ENCODE measurements at regions not wholly inside any gene's neighbourhood (a gene's known extent, or its start where the extent isn't known, plus 50 kb on each side); places are given as distances from the start of the nearest gene placed in this dataset.

DNA sequence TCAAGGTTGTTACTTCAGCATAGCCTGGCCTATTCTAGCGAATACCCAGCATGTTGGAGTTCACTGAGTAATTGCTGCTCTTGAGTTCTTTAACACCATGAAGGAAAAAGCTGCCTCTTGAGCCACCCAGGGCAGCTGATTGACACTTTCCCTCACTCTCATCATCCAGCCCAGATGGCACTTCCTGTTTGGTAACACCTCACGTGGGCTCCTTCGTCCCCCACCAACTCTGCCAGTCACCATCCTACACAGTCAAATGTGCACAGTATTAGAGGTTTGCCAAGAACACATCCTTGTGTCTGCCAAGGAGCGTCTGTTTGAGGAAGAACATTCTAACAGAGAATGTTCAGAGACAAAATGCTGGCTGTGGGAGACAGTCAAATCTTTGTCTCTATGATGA, 266.3 kb downstream of the RPLP1 start:
- DNase-seq: no peak

DNA sequence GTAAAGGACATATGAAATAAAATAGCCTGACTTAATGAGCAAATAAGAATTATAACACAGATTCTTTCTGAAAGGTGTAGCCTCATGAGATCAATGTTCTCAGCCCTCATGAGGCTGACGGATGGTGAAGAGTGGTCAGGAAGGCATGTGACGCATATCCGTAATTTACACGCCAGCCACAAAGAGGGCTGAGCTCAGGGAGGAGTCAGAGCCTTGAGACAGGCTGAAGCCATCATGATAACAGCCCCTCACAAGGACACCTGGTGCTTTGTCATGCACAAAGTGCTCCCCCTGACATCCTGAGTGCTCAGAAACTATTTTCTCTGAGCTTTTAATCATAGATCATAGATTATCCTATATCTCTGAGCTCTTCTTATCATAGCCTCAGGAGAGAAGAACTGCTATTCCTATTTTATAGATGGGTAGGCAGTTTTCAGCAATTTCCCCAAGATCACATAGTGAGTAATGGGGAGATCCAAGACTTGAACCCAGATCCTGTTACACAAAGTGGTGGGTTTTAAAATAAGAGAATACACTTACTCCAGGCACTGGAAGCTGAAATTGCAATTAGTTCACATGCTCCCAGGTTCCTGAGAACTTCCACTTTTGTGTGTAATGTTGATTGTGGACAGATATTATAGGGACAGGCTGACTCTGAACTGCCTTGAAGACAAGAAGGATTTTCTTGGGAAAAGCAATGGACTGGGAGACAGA, 267.1 kb downstream of the RPLP1 start:
- DNase-seq: no peak

DNA sequence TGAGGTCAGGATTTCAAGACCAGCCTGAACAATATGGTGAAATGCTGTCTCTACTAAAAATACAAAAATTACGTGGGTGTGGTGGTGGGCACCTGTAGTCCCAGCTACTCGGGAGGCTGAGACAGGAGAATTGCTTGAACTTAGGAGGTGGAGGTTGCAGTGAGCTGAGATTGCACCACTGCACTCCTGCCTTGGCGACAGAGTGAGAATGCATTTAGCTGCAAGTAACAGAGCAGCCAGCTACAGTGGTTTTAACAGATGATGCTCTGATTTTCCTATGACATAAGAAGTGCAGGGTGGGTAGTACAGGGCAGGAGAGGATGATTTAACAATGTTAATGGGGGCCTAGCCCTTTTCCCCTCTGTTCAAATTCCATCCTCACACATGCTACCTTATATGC, 267.9 kb downstream of the RPLP1 start:
- DNase-seq: no peak

DNA sequence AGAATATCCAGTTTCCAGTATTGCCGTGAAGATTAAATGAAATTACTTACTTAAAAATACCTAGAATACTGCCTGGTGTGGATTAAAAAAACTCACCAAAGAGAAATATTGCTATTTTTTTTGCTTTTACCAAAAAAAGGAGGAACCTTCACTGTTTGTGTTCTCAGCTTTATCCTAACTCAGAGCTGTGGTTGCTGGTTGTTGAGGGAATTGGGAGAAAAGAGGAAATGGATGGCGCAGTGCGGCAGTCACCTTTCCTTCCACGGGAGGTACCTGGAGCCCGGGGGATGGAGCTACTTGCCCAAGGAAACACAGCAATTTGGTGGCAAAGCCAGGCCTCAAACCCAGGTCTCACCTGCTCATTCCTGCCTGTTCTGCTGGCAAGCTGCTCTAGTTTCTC, 270.3 kb downstream of the RPLP1 start:
- DNase-seq: no peak

DNA sequence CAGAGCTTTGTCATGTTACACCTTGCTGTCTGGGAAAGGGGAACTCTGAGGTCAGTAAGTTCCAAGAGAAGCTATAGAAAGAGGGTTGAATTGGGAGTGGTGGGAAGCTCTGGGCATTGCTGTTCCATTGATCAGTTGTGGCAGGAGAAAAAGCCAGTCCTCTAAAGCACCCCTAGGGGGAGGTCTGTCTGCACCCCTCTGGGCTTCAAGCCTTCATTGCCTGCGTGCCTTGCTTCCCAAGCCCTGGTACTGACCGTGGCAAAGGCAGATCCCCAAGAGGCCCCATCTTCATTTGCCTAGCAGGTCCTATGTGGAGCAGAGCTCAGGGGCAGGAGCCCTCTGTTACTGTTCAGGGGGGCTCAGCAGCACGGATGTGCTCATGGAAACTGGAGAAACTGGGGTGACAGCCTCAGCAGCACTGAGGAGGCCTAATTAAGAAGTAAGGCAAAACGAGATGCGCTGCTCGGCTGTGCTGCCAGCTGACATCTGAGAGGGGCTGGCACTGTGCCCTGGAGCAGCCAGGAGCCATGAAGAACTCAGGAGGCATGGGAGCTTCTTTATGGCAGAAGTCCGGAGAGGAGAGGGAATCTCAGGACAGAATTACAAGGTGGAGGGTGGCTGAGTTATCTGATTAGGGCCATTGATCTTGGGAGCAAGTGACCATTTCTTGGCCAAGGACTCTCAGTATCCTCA, 270.9 kb downstream of the RPLP1 start:
- DNase-seq: no peak

DNA sequence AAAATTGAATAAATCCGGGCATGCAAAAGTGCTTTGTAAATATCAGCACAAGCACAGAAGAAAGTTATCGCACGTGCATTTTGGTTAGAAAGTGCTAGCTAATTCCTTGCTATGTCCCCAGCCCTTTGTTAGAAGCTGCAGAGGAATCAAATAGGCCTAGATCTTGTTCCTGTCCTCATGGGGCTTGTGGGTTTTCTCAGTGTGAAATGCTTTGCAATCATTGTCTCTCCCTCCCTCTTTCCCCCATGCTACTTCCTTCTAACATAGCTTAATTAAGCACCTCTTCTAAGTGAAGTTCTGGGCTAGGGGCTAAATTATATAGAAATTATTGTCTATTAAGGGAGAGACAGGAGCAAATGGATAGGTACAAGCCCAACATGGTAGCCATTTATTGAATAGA, 271.7 kb downstream of the RPLP1 start:
- DNase-seq: no peak

DNA sequence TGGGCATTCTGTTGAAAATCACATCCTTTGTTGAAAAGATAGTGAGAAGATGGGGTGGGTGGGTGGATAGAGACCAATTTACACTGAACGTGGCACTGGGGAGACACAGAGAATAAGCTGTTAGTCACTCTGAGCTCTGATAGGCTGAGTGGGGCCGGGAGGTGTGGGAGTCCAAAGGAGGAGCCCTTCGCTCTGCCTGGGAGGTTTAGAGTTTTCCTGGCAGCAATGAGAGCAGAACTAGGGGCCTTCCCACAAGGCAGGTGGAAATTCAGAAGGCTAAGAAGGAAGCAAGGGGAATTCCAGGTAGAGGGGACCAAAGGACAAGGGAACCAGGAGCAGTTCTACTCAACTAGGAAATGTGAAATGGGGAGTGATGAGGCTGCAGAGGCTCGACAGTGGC, 272.7 kb downstream of the RPLP1 start:
- no peak for DNase-seq

- no peak for DNase-seq
Observed at GRCh38 chr15:69725957-69726356, 273.3 kb downstream of the RPLP1 start.

GRCh38 chr15:69727121-69727924, 274.7 kb downstream of the RPLP1 start:
- DNase-seq: no peak

- no peak for DNase-seq
Observed at GRCh38 chr15:69729167-69729748, 276.6 kb downstream of the RPLP1 start.

GRCh38 chr15:69730281-69731080, 277.9 kb downstream of the RPLP1 start:
- no peak for DNase-seq

GRCh38 chr15:69731081-69731330, 278.4 kb downstream of the RPLP1 start:
- no peak for DNase-seq

- no peak for DNase-seq
Observed at GRCh38 chr15:69731581-69731980, 279.0 kb downstream of the RPLP1 start.

GRCh38 chr15:69732133-69732532, 279.5 kb downstream of the RPLP1 start:
- DNase-seq: no peak

- DNase-seq: peak; percentile 39
Observed at GRCh38 chr15:69734699-69735098, 282.1 kb downstream of the RPLP1 start.

DNA sequence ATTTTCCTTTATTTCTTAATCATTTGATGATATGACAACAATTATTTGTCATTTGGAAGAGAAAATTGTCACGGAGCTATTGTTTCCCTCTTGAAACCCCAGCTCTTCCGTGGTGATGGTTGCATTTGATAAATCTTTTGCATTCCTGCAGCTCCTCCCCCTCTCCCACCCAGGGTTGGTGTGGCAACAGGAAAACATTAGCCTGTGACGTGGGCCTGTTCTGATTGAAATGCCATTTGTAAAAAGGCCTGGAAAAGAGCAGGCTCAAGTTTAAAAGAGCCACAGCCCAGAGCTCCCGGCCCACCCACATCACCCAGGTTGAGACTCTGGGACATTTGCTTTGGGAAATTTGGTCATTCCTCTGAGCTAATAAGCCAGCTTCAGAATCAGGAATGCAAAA, 282.5 kb downstream of the RPLP1 start:
- no peak for DNase-seq

DNA sequence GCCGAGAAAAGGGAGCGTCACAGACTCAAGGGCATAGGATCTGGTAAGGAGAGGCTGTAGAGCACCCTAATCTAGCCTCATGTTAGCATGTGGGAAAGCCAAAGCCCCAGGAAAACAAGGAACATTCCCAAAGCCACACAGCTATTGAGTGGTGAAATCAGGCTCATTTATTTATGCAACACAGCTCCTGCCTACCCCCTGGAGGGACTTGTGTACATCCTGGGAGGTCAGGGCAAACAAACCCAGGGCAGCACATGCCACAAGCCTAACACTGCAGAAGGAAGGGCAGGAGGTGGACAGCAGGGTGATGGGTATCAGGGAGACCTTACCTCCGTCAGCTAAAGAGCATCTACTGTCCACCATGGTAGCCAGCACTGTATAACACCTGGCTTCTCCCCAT, 283.5 kb downstream of the RPLP1 start:
- DNase-seq: no peak

DNA sequence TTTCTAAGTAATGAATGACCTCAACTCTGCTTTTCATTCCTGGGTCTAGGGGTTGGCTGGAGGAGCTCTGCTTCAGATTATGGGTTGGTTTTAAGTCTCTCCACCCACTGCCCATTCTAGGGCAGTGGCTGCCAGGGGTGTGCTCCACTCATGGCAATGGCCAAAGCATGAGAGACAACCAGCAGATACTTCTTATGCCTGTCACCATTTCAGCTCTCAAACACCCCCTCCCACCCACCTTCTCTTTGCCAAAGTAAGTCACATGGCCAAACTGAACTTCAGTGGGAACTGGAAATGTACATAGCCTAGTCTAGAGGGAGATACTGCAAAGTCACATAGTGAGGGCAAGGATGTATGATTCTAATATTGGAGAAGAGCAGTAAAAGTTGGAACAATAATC, 285.3 kb downstream of the RPLP1 start:
- DNase-seq: no peak

DNA sequence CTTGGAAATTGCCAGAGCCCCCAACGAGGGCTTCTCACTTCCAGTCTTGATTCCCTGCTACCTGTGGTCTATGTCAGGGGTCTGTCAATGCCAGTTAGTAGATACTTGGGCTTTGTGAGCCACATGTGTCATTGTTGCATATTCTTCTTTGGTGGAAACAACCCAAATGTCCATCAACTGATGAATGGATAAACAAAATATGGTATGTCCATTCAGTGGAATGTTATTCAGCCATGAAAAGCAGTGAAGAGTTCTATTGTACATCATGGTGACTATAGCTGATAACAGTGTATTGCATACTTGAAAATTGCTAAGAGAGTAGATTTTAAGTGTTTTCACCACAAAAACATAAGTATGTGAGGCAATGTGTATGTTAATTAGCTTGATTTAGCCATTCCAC, 288.1 kb downstream of the RPLP1 start:
- no peak for DNase-seq

DNA sequence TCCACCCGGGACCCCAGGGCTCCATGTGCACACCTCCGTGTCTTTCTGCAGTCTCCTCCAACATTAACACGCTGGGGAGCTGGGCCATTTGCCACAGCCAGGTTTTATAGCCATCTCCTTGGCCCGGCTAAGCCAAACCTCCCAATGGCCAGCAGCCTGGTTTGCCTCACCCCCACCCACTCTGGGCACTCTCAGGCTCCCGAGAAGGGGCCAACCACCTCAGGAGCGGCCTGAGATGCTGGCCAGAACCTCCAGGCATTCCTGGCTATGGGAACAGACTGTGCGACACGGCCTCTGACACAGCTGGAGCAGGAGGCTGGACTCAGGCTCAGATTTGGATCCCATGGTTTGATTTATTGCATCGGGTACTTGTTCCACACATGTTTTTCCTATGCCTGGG, 289.7 kb downstream of the RPLP1 start:
- no peak for DNase-seq

GRCh38 chr15:69743091-69743490, 290.5 kb downstream of the RPLP1 start:
- no peak for DNase-seq

- no peak for DNase-seq
Observed at GRCh38 chr15:69744391-69745162, 292.0 kb downstream of the RPLP1 start.

All from NCI-H1436 treated with DMSO at 0.1 percent for 48 hours (cell line).